CD4-positive, alpha-beta T cell treated with Interleukin-17A for 4 hours (primary cell): ENCODE measurements at regions not wholly inside any gene's neighbourhood (a gene's known extent, or its start where the extent isn't known, plus 50 kb on each side); places are given as distances from the start of the nearest gene placed in this dataset.

Experiments
- DNase-seq: peaks from one replicate; pipeline ENCODE4 v3.0.0-alpha.2; 2020; ENCODE audit warnings: mixed read lengths

DNA sequence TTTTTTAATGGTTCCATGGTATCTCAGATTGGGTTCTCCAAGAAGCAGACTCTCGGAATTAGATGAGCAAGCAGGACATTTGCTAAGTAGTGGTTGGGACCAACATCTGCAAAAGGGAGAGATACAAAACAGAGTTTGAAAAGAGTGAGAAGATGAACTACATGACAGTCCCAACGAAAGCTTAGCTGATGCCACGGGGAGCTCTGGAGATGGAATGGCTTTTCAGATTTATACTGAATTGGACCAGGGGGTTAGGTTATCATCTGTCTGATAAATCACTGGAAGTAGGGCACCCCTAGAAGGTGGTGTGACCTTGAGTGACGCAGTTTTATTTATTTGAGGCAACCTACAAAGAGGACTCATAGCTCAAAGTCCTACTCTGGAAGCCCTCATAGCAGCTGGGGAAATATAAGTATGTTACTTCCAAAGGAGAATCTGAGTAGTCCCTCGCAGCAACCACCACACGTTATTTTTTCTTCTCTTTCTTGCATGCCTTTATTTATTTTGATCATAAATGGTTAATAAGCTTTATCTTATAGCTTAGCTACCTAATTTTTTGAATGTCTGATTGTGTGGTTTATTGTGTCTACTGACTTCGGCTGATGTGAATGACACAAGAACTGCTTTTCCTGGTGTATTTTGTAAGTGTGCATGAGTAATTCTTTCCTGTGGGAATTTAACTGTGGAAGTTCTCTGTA, 815.4 kb downstream of the SQOR start:
- no peak for DNase-seq

DNA sequence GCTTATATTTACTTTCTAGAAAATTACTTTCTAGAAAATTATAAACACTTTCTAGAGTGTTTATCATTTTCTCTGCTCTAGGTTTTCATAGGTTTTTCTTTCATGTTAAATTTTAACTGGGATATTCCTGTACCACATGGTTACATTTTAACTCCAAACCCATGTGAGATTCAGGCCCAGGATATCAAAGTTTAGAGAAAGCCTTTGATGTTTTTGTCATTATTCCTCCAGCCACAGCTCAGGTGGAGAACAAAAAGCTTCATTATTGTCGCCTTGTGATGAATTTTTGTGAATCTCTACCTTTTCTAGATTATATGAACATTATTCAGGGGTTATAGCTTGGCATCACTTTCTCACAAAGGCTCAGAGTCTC, 816.0 kb downstream of the SQOR start:
- DNase-seq, result no peak

DNA sequence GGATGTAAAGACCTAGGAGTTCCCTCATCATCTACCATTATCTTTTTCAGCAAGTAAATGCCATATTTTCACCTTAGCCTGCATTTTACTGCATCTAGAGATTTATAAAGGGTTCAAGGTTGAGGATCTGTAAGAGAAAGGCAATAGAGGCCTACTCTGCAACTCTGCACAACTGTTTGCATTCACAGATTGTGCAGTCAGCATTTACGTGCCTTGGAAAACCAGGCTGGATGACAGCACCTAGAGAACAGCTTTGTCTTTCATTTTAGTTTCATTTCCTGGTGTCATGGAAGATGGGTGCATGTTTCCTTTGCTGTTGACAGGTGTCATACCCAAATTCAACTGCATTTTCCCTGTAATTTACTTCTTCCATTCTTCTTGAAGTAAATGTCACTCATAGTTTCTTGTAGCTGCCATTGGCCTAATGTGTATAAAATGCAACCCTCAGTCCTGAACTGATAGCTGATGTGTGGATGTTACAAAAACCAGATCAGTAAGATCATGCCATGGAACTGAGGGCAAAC, 817.5 kb downstream of the SQOR start:
- DNase-seq, result no peak

DNA sequence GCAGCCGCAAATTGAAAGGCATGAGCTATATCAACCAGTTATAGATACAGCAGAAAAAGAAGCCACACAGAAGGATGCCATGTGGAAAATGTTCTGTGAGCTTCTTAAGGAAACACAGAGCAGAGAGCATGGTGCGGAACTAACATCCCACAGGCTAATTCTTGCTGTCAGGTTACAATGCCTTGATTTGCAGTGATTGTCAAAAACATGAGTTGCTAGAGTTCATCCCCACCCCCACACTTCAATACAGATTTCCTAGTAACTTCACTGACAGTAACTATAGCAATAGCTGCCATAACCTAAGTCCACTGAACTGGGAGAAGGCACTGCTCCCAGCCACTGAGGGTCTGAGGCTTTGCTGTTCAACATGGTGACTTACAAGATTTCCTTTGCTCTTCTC, 821.6 kb downstream of the SQOR start:
- no peak for DNase-seq

DNA sequence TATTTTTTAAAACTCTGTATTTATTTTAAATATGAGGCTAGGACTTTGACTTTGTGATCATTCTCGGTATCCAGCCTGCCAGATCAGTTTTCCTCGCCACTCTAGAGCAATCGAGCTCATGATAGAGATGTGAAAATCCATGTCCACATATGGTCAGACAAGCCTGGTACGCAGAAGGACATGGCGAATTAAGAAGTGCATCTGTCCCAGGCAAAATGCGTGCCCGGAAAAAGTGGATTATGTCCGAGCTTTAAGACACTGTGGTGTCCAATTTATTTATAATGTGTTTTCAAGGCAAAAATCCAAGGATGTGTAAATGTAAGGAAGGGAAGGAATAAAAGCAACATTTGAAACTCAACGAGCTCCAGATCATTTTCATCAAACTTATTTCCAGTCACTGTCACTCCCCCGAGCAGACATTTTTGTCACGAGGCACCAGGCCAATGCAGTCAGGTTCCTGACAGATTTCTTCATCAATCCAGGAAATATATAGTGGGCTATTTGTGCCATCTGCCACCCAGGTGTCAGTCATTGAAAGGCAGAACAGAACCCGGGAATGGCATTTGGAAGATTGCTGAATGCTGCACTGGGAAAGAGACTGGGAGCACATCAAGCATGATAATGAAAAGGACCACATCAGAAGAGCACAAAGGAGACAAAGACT, 825.7 kb downstream of the SQOR start:
- DNase-seq, result no peak

DNA sequence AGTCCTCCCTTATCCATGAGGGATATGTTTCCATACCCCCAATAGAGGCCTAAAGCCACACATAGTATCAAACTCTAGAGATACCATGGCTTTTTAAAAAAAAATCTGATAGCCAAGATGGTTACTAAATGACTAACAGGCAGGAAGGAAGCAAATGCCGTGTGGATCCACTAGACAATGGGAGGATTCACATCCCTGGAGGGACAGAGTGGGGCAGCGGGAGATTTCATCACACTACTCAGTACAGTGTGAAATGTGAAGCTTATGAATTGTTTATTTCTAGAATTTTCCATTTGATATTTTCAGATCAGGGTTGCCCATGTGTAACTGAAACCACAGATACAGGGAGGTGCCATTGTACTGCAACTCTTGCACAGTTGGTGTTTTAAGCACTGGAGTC, 826.6 kb downstream of the SQOR start:
- no peak for DNase-seq

DNA sequence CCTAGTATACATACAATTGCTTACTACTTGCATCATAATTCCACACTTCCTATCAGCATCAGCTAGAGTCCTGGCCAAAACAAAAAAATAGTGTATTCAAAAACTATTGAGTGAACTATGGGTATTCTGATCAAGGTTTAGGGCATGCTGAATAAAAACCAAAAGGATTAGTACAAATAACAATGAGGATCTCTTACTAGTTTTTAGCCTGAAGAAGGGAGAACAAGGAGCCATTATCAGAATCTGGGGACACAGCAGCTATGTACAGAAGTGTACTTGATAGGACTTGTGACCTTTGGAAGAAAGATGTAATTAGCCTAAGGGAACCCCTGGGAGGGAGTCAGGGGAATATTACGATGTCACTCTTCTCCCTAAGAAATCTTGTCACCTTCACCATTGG, 832.2 kb downstream of the SQOR start:
- DNase-seq, result no peak

DNA sequence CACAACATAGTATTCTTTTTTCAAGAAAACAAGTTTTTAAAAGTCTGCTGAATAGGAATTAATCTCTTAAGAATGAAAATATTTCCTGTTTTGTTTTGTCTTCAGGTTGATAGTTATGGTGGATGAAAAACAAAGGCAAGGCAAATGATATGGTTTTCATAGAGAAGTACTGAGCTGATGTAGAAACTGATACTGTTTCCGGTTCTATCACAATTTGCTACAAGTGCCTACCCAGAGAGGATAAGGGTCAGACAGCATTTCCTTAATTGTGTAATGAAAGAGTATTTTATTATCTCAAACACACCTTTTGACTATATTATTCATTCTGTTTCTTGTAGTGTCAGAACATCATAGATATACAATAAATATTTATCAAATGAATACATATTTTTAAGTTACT, 836.3 kb downstream of the SQOR start:
- DNase-seq, result no peak

DNA sequence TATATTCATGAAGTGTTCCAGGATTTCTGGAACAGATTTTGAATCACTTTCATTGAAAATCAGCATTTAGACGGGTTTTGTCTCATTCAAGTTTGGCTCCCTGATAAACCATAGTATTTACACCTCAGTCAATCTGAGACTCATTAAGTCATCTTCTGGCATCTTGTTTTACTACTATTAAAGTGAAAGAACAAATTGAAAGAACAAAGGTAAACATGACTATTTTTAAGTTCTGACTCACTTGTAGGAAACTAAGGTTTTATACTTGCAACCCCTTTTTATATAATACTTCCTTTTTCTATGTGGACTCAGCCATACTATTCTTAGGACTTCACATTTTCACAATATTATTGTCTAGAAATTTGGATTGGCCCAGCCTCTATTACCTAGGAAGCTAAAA, 854.4 kb downstream of the SQOR start:
- no peak for DNase-seq

DNA sequence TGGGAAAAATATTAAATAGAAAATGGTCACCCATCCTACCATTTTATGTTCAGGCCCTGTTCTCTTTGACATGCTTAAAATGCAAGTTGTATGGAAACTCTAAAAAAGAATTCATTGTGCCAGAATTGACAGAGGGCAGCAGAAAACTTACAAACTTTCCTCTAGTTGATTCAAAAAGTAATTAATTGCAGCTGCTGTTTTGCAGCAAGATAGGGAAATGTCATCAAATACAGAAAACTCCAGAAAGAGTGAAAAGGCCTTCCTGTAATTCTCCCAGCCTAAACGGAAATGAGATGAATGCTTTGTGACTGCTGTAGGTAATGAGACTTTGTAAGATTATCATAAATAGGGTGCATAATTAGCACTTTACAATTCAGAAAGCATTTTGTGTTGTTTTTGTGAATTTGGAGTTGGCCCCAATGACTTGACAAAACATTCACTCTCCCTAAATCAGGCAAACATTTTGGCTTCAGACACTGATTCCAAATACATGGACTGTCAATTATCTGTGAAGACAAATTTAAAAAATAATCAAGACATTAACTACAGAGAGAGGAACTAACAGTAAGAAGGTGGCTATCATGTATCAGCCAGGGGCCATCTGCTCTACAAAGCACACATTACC, 861.8 kb downstream of the SQOR start:
- DNase-seq, result no peak

DNA sequence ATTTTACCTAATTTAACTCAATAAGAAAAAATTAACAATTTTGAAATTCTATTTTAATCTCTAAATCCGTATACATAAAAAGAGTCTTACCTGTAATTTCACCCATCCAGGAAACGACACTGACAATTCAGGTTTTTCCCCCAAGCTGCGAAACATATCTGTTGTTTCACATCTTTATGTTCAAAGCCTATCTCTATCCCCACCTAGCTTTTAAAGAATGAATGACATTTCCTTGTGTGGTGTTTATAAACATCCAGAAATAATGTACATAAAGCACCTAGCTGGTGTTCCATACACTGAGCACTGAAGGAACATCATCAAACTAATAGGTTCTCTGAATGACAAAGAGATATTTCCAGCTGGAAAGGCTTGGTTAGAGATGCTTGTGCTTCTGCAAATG, 867.8 kb downstream of the SQOR start:
- no peak for DNase-seq

DNA sequence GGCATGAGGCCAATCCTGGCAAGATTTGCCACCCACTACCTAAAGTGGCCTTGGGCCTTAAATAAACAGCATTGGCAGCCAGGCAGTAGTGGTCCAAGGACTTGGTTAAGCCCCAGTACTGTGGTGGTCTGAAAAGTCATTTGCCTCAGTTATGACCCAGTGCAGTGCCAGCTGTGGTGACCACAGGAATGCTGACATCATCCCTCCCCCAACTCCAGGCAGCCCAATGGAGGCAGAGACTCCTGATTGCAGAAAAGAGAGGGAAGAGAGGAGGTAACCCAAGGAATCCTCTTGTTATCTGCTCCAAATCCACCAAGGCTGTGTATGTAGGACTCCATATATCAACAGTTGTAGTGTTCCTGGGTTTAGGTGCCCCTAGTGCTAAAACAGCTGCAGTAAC, 883.6 kb downstream of the SQOR start:
- DNase-seq, result no peak

DNA sequence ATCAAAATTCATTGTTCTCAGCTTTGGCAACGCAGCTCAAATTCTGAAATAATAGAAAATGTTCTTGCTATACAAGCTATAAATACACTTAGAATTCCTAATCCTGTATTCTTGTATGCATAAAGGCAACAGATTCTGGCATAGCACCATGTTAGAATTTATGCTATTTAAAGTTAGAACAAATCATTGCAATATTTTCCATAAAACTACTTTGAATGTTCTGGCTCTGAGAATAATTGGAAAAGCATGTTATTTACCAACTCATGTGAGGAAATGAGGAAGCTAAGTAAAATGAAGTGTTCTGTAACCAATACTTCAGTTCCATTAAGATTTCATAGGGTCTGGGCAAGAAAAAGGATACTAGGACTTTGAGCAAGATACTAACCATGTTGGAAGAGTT, 888.9 kb downstream of the SQOR start:
- no peak for DNase-seq

DNA sequence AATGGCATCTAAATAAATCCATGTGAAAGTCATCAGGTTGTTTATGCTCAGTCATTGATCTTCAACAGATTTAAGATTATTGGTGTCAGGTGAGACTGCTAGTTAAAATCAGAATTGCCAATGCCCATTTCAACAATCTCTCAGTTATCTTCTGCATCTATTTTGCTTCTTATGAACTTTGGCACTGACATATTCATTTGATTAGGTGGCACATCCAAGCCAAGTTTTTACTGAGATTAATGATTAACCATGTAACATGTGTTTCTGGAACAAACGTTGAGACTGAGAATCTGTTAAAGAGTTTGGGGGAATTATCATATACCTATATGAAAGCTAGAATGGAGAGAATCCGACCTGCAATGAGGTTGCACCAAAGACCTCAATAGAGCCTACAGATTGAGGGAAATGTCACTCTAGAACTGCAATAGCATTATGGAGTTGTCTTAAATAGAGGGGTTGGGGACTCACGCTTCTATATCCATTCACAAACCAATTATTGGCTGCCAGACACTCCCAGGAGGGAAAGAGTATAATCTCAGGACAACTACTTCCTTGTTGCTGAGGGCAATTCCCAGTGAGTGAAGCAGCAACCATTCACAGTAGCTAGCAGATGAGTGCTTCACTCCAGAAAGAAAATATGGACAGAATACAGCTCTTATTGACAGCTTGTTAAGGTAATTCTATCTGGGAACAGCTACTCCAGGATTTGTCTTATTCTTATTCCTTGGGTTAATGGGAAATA, 891.3 kb downstream of the SQOR start:
- no peak for DNase-seq

DNA sequence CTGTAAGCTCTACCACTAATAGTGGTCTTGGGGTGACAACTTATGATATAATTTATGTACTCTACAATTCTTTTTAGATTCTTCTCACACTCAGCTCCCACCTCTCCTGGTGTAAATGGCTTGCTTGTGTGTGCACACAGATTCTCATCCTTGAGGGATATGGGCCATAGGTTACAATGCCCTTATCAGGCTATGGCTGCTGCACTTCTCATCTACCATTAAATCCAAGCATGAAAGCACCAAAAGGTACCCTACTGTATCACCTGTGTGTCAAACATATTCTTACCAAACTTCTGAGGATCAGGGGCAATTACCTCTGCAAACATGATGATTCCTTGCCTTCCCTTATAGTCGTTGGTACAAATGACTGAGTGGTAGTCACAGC, 891.9 kb downstream of the SQOR start:
- DNase-seq, result no peak

DNA sequence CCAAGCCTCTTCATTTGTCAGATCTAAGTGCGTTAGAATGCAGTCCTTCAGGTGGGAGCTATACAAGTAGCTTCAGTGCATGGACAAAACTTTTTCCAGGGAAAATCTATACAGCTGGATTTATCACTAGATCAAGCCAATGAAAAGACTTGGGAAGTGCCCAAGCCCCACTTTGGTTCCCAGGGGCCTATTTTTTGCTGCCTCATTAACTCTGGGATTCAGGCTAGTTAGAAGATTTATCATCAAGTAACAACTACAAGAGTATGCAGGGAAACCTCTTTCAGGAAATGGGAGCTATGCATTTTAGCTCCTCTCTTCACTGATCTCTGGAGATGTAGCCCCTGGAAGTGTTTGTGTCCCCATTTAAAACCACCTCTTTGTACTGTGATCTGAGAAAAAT, 908.8 kb downstream of the SQOR start:
- DNase-seq, result no peak

DNA sequence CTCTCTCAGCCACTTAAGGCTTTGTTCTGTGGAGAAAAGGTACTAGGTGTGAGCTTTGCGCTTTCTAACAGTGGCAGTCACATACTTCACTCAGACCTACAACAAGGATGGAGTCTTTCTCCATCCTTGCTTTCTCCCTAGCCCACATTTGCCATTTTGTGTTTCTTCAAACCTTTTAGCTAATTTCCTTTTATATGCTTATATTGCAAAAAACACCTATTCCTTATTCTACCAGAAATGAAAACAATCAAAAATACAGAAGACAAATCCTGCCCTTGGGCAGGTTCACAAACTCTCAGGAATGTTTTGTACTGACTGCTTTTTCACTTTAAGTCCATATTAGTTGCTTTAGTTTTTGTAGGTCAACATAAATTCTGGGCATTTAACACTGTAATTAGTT, 914.2 kb downstream of the SQOR start:
- DNase-seq, result no peak

DNA sequence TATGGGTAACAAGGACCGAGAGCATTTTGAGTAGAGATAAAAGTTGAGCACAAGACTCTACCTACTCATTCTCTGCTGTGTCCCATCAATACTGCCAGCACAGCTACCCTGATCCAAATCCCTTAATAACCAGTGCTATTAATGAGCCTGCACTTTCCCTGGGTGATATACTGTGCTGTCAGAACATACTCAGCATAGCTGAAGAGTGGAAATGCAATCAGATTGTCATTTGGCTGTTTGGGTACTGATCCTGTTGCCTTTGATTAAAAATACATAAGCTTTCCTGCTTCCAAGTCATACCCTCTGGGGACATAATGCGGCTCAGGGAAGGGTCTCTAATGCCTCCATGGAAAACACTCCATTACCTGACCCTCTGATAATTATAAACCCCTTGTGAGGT, 917.5 kb downstream of the SQOR start:
- DNase-seq, result no peak

DNA sequence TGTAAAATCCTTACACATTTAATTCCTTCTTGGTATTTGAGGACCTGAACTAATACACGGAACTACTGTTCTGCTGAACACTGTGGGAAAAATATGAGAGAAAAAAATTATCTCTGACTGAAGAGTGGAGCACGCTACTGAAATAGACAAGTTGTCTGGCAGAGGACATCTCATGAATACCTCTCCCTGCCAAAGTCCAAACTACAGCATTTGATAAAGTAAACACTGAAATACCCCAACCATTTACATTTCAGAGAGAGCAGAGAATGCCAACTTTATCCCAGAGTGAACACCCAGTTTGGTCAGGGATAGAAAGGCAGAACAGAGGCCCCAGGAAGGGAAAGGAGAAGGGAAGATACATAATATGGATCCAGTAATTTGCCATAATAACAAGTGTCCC, 920.7 kb downstream of the SQOR start:
- DNase-seq, result no peak

DNA sequence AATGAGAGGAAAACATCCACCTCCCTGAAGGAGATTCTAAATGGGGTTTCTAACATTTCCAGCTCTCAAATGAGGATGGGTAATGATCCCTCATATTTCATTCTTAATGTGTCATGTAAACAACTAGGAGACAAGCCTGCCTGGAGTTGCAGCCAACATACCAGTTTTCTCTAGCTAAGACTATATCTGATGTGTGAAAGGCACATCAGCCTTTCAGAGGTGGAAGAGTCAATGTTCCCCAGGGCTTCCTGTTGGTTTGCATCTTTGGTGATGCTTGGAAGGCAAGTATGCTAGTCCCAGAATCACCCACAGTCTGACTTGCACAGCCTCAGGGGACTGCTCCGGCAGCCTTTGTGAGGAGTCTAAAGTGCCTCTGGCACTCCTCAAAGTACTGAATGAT, 921.2 kb downstream of the SQOR start:
- DNase-seq, result no peak

DNA sequence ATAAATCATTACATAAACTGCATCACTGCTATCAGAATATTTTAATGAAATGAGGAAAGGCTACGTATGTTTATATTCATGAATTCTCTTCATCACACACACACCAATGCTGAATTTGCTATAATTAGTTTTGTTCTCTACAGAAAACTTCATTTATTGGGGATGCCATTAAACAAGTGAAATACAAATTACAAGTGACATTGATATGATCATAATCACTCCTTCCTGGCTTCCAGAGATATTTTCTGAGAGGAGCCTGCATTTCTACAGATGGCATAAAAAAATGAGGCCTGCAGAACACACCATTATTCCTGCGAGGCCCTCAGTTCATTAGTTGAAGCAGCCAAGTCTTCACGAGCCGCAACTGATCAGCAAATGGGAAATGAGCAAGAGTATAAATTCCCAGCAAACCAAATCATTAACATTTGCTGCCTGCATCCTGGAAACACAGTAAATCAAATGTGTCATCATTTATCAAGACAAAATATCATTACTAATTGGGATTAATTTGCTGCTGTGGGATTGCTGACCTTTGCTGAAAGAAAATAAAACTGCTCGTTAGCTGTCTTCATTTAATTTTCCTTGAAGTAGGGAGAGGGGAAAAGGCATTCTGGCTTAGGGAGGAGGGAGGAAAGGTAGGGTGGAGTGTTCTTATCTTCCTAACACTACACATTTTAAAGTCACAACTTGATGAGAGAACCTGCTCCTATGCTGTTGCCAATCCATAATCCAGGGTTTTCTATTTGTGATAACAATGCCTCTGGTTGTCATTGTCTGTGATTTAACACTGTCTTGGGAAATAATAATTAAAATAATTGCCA, 921.9 kb downstream of the SQOR start:
- DNase-seq, result no peak

DNA sequence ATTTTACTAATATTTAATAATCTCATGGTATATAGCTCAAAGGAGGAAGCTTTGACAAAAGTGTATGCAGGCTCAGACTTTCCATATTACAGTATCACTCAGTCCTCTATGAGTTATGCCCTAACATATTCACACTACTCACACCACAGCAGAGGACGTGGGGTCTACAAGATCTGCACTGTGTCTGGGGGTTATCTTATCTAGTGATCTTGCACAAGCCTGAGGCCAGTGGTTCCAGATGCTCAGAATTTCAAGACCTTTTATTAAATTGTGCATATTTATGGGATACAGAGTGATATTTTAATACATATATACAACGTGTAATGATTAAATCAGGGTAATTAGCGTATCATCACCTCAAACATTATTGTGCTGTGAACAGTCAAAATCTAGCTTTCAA, 933.1 kb downstream of the SQOR start:
- DNase-seq, result no peak

DNA sequence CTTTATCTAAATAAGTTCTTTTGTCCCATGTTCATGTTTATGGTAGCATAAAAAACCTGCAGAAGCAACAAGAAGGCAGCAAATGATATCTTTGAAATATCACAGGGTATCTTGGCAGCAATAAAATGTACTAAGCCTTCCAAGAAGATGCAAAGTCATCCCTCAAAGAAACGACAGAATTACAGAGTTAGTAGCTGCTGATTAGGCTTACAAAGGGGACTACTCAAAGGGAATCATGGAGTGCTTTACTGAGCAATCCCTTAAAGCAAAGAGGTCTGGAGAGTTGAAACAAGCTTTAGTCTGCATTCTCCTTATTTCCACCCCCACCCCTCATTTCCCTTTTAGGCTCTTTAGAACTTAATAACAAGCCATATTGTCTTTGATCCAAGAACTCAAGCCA, 935.0 kb downstream of the SQOR start:
- no peak for DNase-seq
